ES-I3 (cell line): ENCODE measurements at regions not wholly inside any gene's neighbourhood (a gene's known extent, or its start where the extent isn't known, plus 50 kb on each side); places are given as distances from the start of the nearest gene placed in this dataset.
"Not testable (repeated sequence)": the region's sequence is repeated elsewhere in the genome, so short reads cannot be mapped to it uniquely, and the experiment has no call there.

ENCODE experiments used
- H3K36me3 ChIP-seq: 2 replicates; pipeline ENCODE4 v1.6.1; 2013; ENCODE audit warnings: mild to moderate bottlenecking, low read length, control low read depth, moderate library complexity; ENCODE audit not compliant: insufficient read depth
- H3K4me1 ChIP-seq: 2 replicates; pipeline ENCODE4 v1.6.1; 2013; ENCODE audit warnings: mild to moderate bottlenecking, control low read depth, low read length; ENCODE audit not compliant: insufficient read depth
- H3K9ac ChIP-seq: 2 replicates; pipeline ENCODE4 v1.6.1; 2013; ENCODE audit warnings: low read depth, mild to moderate bottlenecking, low read length, moderate library complexity
- H3K9me3 ChIP-seq: 2 replicates; pipeline ENCODE4 v1.6.1; 2013; ENCODE audit warnings: mild to moderate bottlenecking, low read length, moderate library complexity; ENCODE audit not compliant: control insufficient read depth, insufficient read depth

DNA sequence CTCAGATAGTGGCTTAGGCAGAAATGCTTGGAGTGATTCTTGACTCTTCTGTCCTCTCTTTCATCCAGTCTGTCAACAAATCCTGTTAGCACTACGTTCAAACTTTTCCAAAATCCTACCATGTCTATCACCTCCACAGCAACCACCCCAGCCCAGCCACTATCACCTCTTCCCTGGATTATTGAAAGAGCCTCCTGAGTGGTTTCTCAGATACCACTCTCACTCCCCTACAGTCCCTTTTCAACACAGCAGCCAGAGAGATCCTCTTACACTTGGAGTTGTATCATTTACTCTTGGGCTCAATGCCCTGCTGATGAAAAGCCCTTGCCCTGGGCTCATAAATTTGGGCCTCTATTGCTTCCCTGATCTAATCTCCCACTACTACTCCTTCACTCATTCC lies 218.9 kb downstream of the EXOC5 start:
- Histone ChIP-seq H3K9ac (no peak overlapping the region), H3K4me1 (no peaks in the 10 kb centered on the region; the same call in 1 of the 2 replicates), H3K36me3 (no peaks in the 10 kb centered on the region)

DNA sequence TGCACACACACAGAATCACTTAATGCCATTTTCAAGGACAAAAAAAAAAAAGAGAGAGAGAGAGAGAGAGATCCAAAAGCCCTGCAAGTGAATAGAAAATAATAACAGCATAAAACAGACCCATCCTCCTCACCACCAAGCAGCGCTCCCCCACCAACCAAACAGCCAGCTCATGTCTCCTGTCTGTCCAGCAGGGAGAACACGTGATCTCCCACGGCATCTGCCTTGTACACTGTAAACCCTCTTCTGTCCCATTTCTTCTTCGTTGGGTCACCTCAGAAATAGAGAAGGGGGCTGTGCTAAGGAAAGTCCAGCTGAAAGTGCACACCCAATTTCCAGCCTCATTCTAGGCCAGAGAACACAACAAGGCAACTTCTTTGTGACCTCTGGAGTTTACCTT lies 222.5 kb downstream of the EXOC5 start:
- Histone ChIP-seq H3K4me1 (no peaks in the 10 kb centered on the region), H3K36me3 (no peaks in the 10 kb centered on the region), H3K9me3 (no peaks in the 10 kb centered on the region), H3K9ac (no peak overlapping the region)

More for the DNA sequence above, 218.9 kb downstream of the EXOC5 start:
- no peaks in the 10 kb centered on the region for H3K9me3 ChIP-seq

DNA sequence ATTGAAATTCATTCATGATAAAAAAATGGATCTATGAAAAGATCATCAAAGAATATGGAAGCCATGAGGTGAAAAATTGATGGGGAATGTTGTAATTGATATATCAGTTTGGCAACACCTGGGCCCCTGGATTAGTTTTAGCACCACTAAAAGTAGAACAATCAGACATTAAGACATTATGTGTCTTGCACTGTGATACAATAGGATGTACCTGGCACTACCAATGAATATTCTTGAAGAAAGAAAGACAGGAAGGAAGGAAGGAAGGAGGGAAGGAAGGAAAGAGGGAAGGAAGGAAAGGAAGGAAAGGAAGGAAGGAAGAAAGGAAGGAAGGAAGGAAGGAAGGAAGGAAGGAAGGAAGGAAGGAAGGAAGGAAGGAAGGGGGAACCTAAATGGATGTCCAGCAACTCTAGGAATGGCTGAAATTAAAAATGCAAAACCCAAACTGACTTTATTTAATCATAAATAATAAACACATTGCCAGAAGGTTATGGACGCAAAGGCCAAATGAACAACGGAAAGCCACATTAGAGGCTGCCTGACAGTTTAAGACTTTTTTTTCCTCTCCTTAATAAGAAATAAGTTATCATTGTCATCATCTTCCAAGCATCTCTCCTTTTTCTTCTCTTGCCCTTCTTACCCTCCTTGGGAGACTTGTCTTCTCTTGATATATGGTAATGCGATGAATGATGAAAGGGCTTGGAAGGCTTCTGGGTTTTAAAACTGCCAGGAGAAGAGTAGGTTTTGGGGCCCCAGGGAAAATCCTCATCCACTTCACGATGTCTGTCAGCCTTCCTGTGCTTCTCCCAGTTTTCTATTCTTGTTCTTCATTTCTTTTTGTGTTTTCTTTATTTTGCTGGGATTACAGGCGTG lies 224.4 kb downstream of the EXOC5 start:
- H3K4me1 ChIP-seq, H3K36me3 ChIP-seq, H3K9ac ChIP-seq, H3K9me3 ChIP-seq: not testable (repeated sequence)

DNA sequence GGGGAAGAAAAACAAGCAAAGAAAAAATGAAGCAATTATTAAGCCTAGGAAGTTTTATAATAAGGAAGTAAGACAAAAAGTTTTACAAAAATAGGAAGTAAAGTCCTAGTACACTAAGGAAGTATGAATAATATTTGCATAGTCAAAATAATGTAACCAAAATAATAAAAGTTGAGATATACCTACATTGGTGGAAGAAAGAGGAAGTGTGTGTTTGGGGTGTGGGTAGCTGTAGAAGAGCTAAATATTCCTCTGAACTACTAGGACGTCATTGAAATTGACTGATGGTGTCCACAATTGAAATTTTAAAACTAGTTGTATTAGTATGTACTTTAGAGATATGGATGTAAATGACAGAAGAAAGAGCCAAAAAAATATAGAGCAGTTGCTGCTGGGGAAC lies 228.4 kb upstream of the OTX2 start:
- H3K9me3 ChIP-seq = no peaks in the 10 kb centered on the region
- no peaks in the 10 kb centered on the region for H3K4me1 ChIP-seq
- no peaks in the 10 kb centered on the region for H3K36me3 ChIP-seq
- H3K9ac ChIP-seq = no peak overlapping the region

DNA sequence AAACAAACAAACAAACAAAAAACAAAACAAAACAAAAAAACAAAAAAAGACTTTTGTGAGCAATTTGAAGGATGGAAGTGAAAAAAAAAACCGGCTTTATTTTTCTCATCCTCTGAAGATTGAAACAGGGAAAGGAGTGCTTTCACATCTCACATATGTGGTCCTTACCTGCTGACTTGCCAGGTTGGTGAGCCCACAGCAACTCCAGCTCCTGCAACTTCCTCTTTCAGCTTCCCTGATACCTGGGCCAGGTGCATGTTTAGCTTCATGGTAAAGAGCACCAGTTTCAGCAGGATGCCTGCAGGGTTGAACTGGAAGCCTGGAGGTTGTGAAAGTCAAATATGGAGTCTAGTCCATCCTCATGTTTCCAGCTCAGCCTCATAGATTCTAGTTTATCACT lies 221.2 kb upstream of the OTX2 start:
- H3K9me3 ChIP-seq = no peaks in the 10 kb centered on the region
- no peaks in the 10 kb centered on the region for H3K36me3 ChIP-seq
- H3K4me1 ChIP-seq = peaks cover 9% of the 10 kb centered on the region
- H3K9ac ChIP-seq = no peak overlapping the region

DNA sequence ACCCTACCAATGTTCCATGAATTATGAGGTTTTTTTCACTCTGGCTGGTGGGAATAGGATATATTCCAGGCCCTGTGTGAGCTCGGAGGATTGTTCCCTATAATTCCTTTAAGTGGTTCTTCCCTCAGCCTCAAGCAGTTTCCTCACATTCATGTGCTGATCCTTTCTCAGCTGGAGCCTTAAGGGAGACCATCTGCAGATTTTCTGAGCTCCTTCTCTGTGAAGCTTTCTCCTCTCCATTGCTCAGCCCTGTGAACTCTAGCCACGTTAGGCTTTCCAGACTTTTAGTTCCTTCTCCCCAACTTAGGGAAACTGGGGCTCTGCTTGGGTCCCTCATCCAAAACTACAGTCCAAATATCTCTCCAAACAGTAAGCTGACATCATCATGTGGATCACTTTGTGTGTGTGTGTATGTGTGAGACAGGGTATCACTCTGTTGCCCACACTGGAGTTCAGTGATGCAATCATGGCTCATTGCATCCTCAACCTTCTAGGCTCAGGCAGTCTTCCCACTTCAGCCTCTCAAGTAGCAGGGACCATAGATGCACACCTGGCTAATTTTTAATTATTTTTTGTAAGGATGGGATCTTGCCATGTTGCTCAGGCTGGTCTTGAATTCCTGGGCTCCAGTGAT lies 219.5 kb upstream of the OTX2 start:
- Histone ChIP-seq H3K4me1 (peaks cover 9% of the 10 kb centered on the region), H3K36me3 (no peaks in the 10 kb centered on the region)

DNA sequence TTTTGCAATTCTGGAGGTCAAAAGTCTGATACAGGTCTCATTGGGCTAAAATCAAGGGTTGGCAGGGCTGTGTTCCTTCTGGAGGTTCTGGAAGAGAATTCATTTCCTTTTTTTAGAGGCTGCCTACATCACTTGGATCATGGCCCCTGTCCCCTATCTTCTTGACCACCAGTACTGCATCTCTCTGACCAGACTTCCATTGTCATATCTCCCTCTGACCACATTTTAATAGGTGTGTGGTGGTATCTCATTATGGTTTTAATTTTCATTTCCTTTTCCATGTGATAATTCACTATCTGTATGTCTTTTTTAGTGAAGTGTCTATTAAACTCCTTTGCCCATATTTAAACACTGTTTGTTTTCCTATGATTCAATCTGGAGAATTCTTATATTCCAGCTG lies 215.2 kb upstream of the OTX2 start:
- H3K9me3 ChIP-seq = no peaks in the 10 kb centered on the region
- no peaks in the 10 kb centered on the region for H3K36me3 ChIP-seq
- H3K9ac ChIP-seq = no peak overlapping the region
- H3K4me1 ChIP-seq = peaks cover 9% of the 10 kb centered on the region

More for the DNA sequence above, 219.5 kb upstream of the OTX2 start:
- H3K9ac ChIP-seq = no peak overlapping the region
- no peaks in the 10 kb centered on the region for H3K9me3 ChIP-seq

DNA sequence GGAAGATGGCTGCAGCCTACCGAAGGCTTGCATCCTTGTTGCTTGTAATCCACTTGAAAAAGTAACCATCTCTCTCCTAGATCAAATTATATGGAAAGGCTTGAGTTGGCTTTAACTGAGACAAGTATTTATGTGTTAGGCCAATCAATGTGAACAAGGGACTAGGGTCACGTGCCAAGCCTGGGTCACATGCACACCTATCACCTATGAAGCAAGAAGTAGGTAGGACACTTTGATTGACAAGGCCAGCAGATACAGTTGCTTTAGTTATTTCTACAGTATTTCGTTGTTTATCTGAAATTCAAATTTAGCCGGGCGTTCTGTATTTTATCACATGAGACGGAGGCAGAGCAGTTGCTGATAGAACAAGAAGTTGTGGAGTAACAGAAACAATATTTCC lies 212.3 kb upstream of the OTX2 start:
- H3K36me3 ChIP-seq = no peaks in the 10 kb centered on the region
- no peaks in the 10 kb centered on the region for H3K9me3 ChIP-seq
- H3K4me1 ChIP-seq = no peaks in the 10 kb centered on the region
- no peak overlapping the region for H3K9ac ChIP-seq

DNA sequence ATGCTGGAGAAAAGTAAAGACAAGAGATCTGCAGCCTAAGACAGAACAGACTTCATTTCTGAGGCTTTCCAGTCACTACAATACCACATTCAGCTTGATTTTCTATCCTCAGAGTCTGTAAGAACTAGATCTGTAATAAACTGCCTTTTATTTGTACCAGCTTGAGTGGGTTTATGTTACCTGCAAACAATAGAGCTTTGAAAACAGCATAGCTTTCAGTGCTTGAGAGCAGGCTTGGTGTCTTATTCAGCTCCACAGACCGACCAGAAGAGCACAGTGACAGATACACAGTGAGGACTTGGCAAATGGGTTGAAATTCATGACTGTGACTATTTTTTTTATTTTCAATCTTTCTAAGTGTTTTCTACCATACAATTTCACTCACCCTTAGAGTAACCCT lies 207.8 kb upstream of the OTX2 start:
- Histone ChIP-seq H3K4me1 (no peaks in the 10 kb centered on the region), H3K36me3 (no peaks in the 10 kb centered on the region)

DNA sequence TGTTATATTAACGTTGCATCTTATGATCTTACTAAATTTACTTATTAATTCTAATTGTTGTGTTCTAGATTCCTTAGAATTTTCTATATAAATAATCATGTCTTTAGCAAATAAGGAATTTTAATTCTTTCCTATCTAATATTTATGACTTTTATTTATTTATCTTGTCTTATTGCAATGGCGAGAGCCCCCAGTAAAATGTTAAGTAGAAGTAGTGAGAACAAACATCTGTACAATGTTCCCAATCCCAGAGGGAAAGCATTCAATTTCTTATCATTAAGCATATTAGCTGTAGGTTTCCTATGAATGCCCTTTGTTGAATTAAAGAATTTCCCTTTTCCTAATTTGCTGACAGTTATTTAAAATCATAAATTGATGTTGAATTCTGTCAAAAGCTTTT lies 203.7 kb upstream of the OTX2 start:
- peaks cover 9% of the 10 kb centered on the region; the same call in 1 of the 2 replicates for H3K9me3 ChIP-seq
- no peak overlapping the region for H3K9ac ChIP-seq
- no peaks in the 10 kb centered on the region for H3K36me3 ChIP-seq
- H3K4me1 ChIP-seq = no peaks in the 10 kb centered on the region

More for the DNA sequence above, 207.8 kb upstream of the OTX2 start:
- Histone ChIP-seq H3K9ac (no peak overlapping the region), H3K9me3 (no peaks in the 10 kb centered on the region; the same call in 1 of the 2 replicates)

DNA sequence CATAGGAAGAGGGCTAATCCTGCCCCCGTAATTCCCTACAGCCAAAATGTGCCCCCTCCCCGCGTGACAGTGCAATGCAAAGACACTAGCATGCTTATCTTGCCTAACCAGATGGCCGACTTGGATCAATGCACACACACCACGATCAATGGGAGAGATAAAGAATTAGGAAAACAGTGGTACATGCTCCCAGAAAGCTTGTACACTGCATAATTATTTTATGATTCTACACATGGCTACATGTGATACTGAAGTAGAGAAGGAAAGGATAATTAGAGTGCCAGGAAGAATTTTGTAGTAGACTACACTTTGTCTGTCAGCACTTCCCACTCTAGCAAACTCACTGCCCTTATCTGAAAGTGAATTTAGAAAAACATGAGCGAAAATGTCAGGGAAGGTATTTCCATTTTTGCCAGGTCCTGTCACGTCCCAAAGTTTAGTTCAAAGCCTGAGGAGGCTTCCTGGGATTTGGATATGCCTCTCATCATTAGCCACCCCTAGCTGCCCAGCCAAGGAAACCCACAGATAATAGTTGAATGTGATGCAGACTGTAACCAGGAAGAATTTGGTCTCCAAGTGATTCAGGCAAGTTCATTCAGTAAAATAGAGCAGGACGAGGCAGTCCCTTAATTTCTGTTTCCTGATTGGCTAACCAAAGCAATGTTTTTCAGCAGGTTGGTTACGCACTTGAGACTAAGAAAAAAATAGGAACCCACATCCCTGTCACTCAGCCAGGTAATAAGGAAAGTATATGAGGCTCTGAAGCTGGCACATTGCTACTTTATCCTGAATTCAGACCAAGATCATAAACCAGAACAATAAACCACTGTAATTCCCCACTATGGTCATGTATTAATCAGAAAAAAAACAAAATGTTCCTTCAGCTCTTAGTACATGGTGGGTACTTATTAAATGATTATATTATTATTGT lies 199.6 kb upstream of the OTX2 start:
- H3K4me1 ChIP-seq = no peaks in the 10 kb centered on the region
- no peak overlapping the region for H3K9ac ChIP-seq
- peaks cover 9% of the 10 kb centered on the region; the same call in 1 of the 2 replicates for H3K9me3 ChIP-seq
- no peaks in the 10 kb centered on the region for H3K36me3 ChIP-seq

DNA sequence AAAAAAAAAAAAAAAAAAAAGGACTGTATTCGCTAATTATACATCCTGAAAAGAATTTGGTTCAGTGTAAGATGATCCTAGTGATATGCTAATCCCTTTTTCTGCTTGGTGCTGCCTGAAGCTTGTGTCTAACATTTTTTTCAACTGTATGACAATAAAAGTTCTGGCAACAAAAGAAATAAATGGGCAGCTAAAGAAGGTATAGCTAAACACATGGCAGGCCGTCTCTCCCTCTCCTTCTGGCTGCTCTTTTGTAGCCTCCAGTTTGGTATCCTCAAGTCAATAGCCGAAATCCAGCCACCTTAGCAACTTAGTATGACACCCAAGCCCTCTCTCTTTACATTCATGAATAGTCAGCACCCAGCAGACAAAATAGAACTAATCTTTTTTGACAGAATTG lies 198.3 kb upstream of the OTX2 start:
- Histone ChIP-seq H3K9me3 (peaks cover 9% of the 10 kb centered on the region; the same call in 1 of the 2 replicates), H3K9ac (no peak overlapping the region), H3K4me1 (peaks cover 4% of the 10 kb centered on the region; the same call in 1 of the 2 replicates), H3K36me3 (no peaks in the 10 kb centered on the region)

DNA sequence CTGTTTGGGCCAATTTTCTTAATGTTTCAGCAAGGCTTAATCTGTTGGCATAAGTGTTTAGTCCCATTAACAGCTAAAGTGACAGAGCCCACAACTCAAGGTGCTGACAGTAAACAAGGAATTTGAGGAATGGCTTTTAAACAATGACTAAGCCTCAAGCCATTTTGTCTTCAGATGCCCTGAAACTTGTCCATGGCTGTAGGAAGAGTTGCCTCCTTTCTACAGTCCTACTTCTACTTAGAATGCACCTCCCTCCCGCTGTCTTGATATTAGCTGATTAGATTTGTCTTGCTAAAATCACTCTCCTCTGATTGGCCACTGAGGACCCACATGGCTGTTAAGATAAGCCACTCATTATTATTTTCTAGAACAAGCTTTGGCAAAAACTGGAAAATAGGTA lies 188.4 kb upstream of the OTX2 start:
- Histone ChIP-seq H3K9me3 (no peaks in the 10 kb centered on the region), H3K4me1 (peaks cover 22% of the 10 kb centered on the region), H3K36me3 (no peaks in the 10 kb centered on the region), H3K9ac (no peak overlapping the region)

DNA sequence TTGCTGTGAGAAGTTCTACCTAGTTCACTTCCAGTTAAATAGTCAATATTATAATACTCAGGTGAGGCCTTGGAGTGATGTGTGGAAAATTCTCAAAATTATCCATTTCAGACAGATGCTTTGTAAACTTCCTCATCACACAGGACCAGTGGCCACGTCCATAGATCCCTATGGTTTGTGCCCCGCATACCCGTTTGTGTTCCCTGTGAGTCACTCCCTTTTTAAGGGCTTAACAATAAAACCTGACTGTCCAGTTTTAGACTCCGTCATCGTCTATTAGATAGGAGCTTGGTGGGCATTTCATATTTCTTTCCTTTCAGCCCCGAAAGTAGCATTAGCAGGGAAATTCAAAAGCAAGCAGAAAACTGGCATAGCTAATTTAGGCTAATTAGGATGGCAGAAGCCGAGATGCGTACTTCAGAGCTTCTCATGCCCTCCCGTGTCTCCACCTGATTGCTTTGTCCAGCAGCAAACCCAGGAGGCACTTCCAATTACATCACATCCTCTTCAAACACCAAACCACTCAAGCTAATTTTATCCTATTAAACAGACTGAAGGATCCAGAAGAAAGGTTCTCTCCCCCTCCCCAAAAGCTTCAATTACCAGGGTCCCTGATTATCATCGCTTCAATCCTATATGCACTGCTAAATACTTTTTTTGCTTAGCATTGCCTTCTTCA lies 186.6 kb upstream of the OTX2 start:
- Histone ChIP-seq H3K9me3 (no peaks in the 10 kb centered on the region), H3K36me3 (no peaks in the 10 kb centered on the region), H3K9ac (no peak overlapping the region), H3K4me1 (peaks cover 22% of the 10 kb centered on the region)
